Muscle layer of duodenum (tissue), 2 donors: ENCODE measurements at regions not wholly inside any gene's neighbourhood (a gene's known extent, or its start where the extent isn't known, plus 50 kb on each side); places are given as distances from the start of the nearest gene placed in this dataset.
"Not testable (repeated sequence)": the region's sequence is repeated elsewhere in the genome, so short reads cannot be mapped to it uniquely, and the experiment has no call there.

Experiments used
- H3K27ac ChIP-seq: one replicate; pipeline ENCODE4 v1.7.0; 2013; ENCODE audit warnings: mild to moderate bottlenecking, low read length
- H3K27me3 ChIP-seq: one replicate; pipeline ENCODE4 v1.7.0; 2013; ENCODE audit warnings: low read depth, mild to moderate bottlenecking, control low read depth, low read length
- H3K36me3 ChIP-seq, 2 donors: one replicate each; pipeline ENCODE4 v1.7.0; 2013; ENCODE audit warnings: low read length in 2 of 2, control low read depth in 1 of 2, mild to moderate bottlenecking in 1 of 2; ENCODE audit not compliant: insufficient read depth in 2 of 2, control insufficient read depth in 1 of 2
- H3K4me1 ChIP-seq, 2 donors: one replicate each; pipeline ENCODE4 v1.7.0; 2013; ENCODE audit warnings: low read length in 2 of 2, mild to moderate bottlenecking in 2 of 2, control low read depth in 1 of 2, moderate library complexity in 1 of 2; ENCODE audit not compliant: insufficient read depth in 2 of 2, control insufficient read depth in 1 of 2
- H3K4me3 ChIP-seq, 2 donors: one replicate each; pipeline ENCODE4 v1.7.0; 2013; ENCODE audit warnings: low read length in 2 of 2, low read depth in 1 of 2, mild to moderate bottlenecking in 1 of 2
- H3K9me3 ChIP-seq, 2 donors: one replicate each; pipeline ENCODE4 v1.7.0; 2013; ENCODE audit warnings: low read length in 2 of 2, control low read depth in 1 of 2, mild to moderate bottlenecking in 1 of 2; ENCODE audit not compliant: control insufficient read depth in 1 of 2
- donor health status: healthy.

GRCh38 chr12:9313479-9313878 lies 105.3 kb upstream of the PZP start:
- H3K27ac ChIP-seq, H3K27me3 ChIP-seq: not testable (repeated sequence)

GRCh38 chr12:9312406-9313392 lies 104.5 kb upstream of the PZP start:
- not testable (repeated sequence) for H3K9me3 ChIP-seq, H3K4me1 ChIP-seq, H3K36me3 ChIP-seq, H3K27me3 ChIP-seq, H3K4me3 ChIP-seq, H3K27ac ChIP-seq

More at GRCh38 chr12:9313479-9313878, 105.3 kb upstream of the PZP start:
- H3K4me1 ChIP-seq, H3K9me3 ChIP-seq, H3K36me3 ChIP-seq, H3K4me3 ChIP-seq: not testable (repeated sequence)

DNA sequence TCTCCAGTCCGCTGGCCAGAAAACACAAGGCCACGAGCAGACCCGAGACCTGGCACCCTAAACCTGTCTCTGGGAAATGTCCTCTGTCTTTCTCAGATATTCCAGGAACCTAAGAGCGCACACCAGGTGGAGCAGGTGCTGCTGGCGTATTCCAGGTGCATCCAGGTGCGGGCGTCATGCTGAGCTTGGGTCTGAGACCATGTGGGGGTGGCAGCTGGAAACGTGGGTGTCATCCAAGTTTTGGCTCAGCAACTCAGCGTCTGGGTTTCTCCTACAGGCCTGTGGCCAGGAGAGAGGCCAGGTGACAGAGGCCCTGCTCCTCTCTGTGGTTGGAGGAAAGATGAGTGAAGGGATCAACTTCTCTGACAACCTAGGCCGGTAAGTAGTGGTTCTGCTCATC lies 103.3 kb upstream of the PZP start:
- H3K27ac ChIP-seq, H3K36me3 ChIP-seq, H3K4me1 ChIP-seq, H3K27me3 ChIP-seq, H3K4me3 ChIP-seq, H3K9me3 ChIP-seq: not testable (repeated sequence)

DNA sequence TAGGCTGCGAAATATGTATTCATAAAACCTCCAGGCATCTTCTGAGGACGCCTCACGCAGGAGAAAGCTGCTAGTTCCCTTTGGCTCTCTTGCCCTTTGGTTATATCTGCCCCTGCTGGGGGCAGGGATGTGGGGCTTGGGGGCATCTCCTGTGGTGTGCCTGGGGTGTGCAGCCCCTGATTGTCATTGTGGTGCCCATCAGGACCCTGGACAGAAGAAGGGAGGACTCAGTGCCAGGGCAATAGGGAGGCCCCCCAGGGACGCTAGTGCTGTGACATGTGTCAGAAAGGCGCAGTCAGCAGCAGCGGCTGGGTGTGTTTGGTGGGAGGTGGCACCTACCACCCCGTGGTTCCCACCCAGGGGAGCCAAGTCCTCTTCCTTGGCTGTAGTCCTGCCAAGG lies 102.5 kb upstream of the PZP start:
- H3K9me3 ChIP-seq, H3K27me3 ChIP-seq, H3K4me3 ChIP-seq, H3K36me3 ChIP-seq, H3K27ac ChIP-seq, H3K4me1 ChIP-seq: not testable (repeated sequence)

- H3K9me3 ChIP-seq: not testable (repeated sequence)
Measured at GRCh38 chr12:9309749-9310148, 101.6 kb upstream of the PZP start.

GRCh38 chr12:9308745-9309144 lies 100.5 kb upstream of the PZP start:
- not testable (repeated sequence) for H3K9me3 ChIP-seq, H3K27me3 ChIP-seq, H3K4me1 ChIP-seq, H3K4me3 ChIP-seq, H3K36me3 ChIP-seq, H3K27ac ChIP-seq

More at GRCh38 chr12:9309749-9310148, 101.6 kb upstream of the PZP start:
- H3K4me1 ChIP-seq, H3K27ac ChIP-seq, H3K27me3 ChIP-seq, H3K4me3 ChIP-seq, H3K36me3 ChIP-seq: not testable (repeated sequence)

- not testable (repeated sequence) for H3K4me1 ChIP-seq, H3K9me3 ChIP-seq, H3K36me3 ChIP-seq, H3K4me3 ChIP-seq, H3K27ac ChIP-seq, H3K27me3 ChIP-seq
Measured at GRCh38 chr12:9308163-9308562, 100.0 kb upstream of the PZP start.

- H3K36me3 ChIP-seq, H3K27ac ChIP-seq, H3K9me3 ChIP-seq, H3K4me3 ChIP-seq, H3K27me3 ChIP-seq, H3K4me1 ChIP-seq: not testable (repeated sequence)
Measured at GRCh38 chr12:9307255-9307654, 99.1 kb upstream of the PZP start.

DNA sequence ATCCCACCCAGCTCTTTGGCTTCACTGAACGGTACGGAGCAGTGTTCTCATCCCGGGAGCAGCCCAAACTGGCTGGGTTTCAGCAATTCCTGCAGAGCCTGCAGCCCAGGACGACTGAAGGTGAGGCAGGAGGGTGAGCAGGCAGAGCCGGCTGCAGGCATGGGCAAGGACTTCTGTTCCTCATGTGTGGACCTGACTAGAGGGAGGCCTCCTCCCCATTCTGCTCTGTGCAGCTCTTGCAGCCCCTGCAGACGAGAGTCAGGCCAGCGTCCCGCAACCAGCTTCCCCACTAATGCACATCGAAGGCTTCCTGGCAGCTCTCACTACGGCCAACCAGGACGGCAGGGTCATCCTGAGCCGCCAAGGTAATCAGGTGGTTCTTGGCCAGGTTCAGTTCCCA lies 97.8 kb upstream of the PZP start:
- not testable (repeated sequence) for H3K9me3 ChIP-seq, H3K27ac ChIP-seq, H3K4me3 ChIP-seq, H3K4me1 ChIP-seq, H3K36me3 ChIP-seq, H3K27me3 ChIP-seq

- H3K9me3 ChIP-seq, H3K27ac ChIP-seq, H3K4me3 ChIP-seq, H3K36me3 ChIP-seq, H3K27me3 ChIP-seq, H3K4me1 ChIP-seq: not testable (repeated sequence)
Measured at GRCh38 chr12:9304540-9304939, 96.3 kb upstream of the PZP start.

DNA sequence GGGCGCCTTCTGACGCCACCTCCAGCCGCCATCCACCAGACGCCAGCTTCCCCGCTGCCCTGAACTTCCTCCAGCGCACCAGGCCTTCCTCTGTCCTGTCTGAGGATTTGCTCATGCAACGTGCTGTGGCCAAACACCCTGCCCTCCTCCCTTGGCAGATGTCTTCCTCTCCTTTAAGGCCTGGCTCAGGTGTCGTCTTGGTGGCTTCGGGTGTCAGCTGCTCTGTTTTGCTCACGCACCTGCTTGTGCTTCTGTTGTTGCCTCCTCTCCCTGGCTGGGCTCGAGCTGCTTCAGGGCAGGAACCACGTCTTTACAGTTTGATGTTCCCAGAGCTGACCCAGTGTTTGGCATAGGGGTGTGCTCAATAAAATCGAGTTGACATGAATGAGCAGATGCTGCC lies 87.7 kb upstream of the PZP start:
- H3K9me3 ChIP-seq, H3K27ac ChIP-seq, H3K27me3 ChIP-seq, H3K36me3 ChIP-seq, H3K4me3 ChIP-seq, H3K4me1 ChIP-seq: not testable (repeated sequence)

- H3K4me3 ChIP-seq, H3K9me3 ChIP-seq, H3K27me3 ChIP-seq, H3K36me3 ChIP-seq, H3K27ac ChIP-seq, H3K4me1 ChIP-seq: not testable (repeated sequence)
Measured at GRCh38 chr12:9294072-9294620, 86.0 kb upstream of the PZP start.
